ENCODE measurements at regions not wholly inside any gene's neighbourhood (a gene's known extent, or its start where the extent isn't known, plus 50 kb on each side); places are given as distances from the start of the nearest gene placed in this dataset.

DNA sequence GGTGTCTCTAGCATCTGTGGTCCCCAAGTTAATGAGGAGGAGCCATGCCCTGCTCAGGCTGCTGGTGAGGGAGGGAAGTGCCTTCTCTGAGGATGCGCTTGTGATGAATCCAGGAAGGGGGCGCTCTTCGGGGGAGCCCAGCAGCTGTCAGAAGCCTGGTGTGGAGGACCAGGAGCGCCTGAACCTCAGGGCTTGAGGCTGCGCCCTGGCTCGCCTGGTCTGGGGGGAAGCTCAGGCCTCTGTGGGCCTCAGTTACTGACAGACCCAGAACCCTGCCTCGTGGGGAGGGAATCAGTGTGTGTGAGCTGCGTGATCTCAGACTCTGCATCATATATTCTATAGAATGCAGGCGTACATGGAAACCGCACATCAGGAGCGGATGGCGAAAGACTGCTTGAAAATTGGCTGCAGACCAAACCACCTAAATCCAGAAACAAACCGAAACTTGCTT lies 126.1 kb downstream of the SEC14L1 start:
- H3K4me1 ChIP-seq (ENCODE audit: insufficient read depth, low read length): peaks cover 26% of the 10 kb centered on the region
- ChIA-PET POLR2A (no interaction called here), CTCF (ENCODE audit: low intra/inter-chr PET ratio, low total read pairs) (no interaction called here)
- H3K9ac ChIP-seq (ENCODE audit: insufficient read depth, low read depth, low read length): no peak overlapping the region
- BruUV-seq (replicated peaks): no TSS peak
- no peak overlapping the region for H3K4me2 ChIP-seq (ENCODE audit: low read depth, low read length)
- in situ Hi-C loops (cut with HindIII; ENCODE audit: extremely low pct_ligation_motif_present, low pct_unique_long_range_greater_than_20kb): no loop called here
- H2AFZ ChIP-seq (ENCODE audit: low read length): no peak overlapping the region
- WGBS (ENCODE audit: low lambda C conversion rate): 46% methylated on average over 13 of the region's 13 CpGs
- DNase-seq (ENCODE audit: low spot score): no peak
- no peak for FAIRE-seq
- H3K9me3 ChIP-seq (ENCODE audit: low read length): no peaks in the 10 kb centered on the region
- H3K4me3 ChIP-seq (replicated peaks in 1 of 3; ENCODE audit: insufficient read depth in 1 of 3, low read depth in 2 of 3, low read length in 3 of 3): no peak overlapping the region
- H3K79me2 ChIP-seq (ENCODE audit: insufficient read depth, low read length): no peaks in the 10 kb centered on the region
- intact Hi-C loops (cut with micrococcal nuclease; ENCODE audit: unreplicated experiment): no loop called here
- no peak overlapping the region for H3K27ac ChIP-seq (ENCODE audit: extremely low read length, insufficient read depth, low read length)
- H4K20me1 ChIP-seq (ENCODE audit: insufficient read depth, low read length): no peaks in the 10 kb centered on the region
- H3K27me3 ChIP-seq (ENCODE audit: control insufficient read depth in 1 of 2, insufficient read depth in 2 of 2, low read length in 2 of 2): peaks cover 2 to 15% of the 10 kb centered on the region in 2 experiments; a peak in 2 of 5 replicates
- peak; percentile 87 for ATAC-seq
- no peaks in the 10 kb centered on the region for H3K36me3 ChIP-seq (replicated peaks in 1 of 2; ENCODE audit: control insufficient read depth in 1 of 2, insufficient read depth in 2 of 2, low read length in 2 of 2)
- TF ChIP-seq STAG1 (CRISPR knock-in tag; IDR thresholded peaks at IDR 0.05) (peak; percentile 48; the same call in 1 of the 2 replicates), SALL1 (CRISPR knock-in tag; IDR thresholded peaks at IDR 0.05) (0 out of 2 replicates have a peak, but pooled peaks have one; percentile 29), RFX1 (IDR thresholded peaks at IDR 0.05) (no peak), HDAC2 (CRISPR knock-in tag; IDR thresholded peaks at IDR 0.05) (0 out of 2 replicates have a peak, but pooled peaks have one; percentile 24), TFAP4 (IDR thresholded peaks at IDR 0.05; ENCODE audit: borderline replicate concordance, low read depth) (peak; percentile 33; the same call in 1 of the 2 replicates), SAP130 (CRISPR knock-in tag; IDR thresholded peaks at IDR 0.05; ENCODE audit: low read depth) (0 out of 2 replicates have a peak, but pooled peaks have one; percentile 13), TEAD3 (CRISPR knock-in tag; optimal IDR thresholded peaks at IDR 0.05; ENCODE audit: borderline replicate concordance) (peak; percentile 42), MED13 (CRISPR knock-in tag; IDR thresholded peaks at IDR 0.05) (no peak), ESRRA (CRISPR knock-in tag; IDR thresholded peaks at IDR 0.05; ENCODE audit: low read depth) (no peak), XRCC5 (optimal IDR thresholded peaks at IDR 0.05; ENCODE audit: low read length) (peak; percentile 77), CENPT (CRISPR knock-in tag; IDR thresholded peaks at IDR 0.05; ENCODE audit: low read depth) (no peak), RXRA (CRISPR knock-in tag; IDR thresholded peaks at IDR 0.05) (0 out of 2 replicates have a peak, but pooled peaks have one; percentile 9), LRRFIP1 (CRISPR knock-in tag; conservative IDR thresholded peaks at IDR 0.05) (no peak), ZNF20 (CRISPR knock-in tag; IDR thresholded peaks at IDR 0.05) (no peak), RAD21 (CRISPR knock-in tag; IDR thresholded peaks at IDR 0.05) (peak; percentile 32; the same call in 1 of the 2 replicates), ZNF549 (CRISPR knock-in tag; IDR thresholded peaks at IDR 0.05) (no peak)
- TF ChIP-seq, protein P1, sequence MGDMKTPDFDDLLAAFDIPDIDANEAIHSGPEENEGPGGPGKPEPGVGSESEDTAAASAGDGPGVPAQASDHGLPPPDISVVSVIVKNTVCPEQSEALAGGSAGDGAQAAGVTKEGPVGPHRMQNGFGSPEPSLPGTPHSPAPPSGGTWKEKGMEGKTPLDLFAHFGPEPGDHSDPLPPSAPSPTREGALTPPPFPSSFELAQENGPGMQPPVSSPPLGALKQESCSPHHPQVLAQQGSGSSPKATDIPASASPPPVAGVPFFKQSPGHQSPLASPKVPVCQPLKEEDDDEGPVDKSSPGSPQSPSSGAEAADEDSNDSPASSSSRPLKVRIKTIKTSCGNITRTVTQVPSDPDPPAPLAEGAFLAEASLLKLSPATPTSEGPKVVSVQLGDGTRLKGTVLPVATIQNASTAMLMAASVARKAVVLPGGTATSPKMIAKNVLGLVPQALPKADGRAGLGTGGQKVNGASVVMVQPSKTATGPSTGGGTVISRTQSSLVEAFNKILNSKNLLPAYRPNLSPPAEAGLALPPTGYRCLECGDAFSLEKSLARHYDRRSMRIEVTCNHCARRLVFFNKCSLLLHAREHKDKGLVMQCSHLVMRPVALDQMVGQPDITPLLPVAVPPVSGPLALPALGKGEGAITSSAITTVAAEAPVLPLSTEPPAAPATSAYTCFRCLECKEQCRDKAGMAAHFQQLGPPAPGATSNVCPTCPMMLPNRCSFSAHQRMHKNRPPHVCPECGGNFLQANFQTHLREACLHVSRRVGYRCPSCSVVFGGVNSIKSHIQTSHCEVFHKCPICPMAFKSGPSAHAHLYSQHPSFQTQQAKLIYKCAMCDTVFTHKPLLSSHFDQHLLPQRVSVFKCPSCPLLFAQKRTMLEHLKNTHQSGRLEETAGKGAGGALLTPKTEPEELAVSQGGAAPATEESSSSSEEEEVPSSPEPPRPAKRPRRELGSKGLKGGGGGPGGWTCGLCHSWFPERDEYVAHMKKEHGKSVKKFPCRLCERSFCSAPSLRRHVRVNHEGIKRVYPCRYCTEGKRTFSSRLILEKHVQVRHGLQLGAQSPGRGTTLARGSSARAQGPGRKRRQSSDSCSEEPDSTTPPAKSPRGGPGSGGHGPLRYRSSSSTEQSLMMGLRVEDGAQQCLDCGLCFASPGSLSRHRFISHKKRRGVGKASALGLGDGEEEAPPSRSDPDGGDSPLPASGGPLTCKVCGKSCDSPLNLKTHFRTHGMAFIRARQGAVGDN (CRISPR knock-in tag; IDR thresholded peaks at IDR 0.05): peak; percentile 29; the same call in 1 of the 2 replicates
- TF ChIP-seq, protein P2, sequence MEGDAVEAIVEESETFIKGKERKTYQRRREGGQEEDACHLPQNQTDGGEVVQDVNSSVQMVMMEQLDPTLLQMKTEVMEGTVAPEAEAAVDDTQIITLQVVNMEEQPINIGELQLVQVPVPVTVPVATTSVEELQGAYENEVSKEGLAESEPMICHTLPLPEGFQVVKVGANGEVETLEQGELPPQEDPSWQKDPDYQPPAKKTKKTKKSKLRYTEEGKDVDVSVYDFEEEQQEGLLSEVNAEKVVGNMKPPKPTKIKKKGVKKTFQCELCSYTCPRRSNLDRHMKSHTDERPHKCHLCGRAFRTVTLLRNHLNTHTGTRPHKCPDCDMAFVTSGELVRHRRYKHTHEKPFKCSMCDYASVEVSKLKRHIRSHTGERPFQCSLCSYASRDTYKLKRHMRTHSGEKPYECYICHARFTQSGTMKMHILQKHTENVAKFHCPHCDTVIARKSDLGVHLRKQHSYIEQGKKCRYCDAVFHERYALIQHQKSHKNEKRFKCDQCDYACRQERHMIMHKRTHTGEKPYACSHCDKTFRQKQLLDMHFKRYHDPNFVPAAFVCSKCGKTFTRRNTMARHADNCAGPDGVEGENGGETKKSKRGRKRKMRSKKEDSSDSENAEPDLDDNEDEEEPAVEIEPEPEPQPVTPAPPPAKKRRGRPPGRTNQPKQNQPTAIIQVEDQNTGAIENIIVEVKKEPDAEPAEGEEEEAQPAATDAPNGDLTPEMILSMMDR (CRISPR knock-in tag; IDR thresholded peaks at IDR 0.05): peak; percentile 65

Data from HepG2 (cell line).